ENCODE measurements at regions not wholly inside any gene's neighbourhood (a gene's known extent, or its start where the extent isn't known, plus 50 kb on each side); places are given as distances from the start of the nearest gene placed in this dataset.

DNA sequence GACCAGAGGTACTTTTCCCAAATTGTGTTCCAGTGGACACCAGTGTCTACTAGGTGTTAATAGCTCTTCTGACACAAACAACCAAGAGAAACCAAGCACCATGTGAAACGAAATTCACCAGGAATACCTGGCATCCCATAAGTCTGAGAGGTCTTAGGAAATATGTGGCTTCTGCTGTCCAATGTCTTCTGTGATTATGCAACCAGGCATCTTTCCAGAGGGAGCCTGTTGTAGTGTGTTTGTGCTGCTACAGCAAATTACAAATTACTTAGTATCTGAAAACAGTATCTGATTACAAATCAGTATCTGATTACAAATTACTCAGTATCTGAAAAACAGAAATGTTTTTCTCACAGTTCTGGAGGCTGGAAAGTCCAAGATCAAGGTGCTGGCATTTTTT is 133.6 kb upstream of the NPVF start:
- Histone ChIP-seq H3K27me3 (ENCODE audit: insufficient read depth, low read length) (no peaks in the 10 kb centered on the region), H3K4me3 (ENCODE audit: low read length) (no peak overlapping the region), H3K4me1 (ENCODE audit: insufficient read depth, low read length) (no peaks in the 10 kb centered on the region), H3K9me3 (ENCODE audit: low read depth, low read length) (no peaks in the 10 kb centered on the region)

DNA sequence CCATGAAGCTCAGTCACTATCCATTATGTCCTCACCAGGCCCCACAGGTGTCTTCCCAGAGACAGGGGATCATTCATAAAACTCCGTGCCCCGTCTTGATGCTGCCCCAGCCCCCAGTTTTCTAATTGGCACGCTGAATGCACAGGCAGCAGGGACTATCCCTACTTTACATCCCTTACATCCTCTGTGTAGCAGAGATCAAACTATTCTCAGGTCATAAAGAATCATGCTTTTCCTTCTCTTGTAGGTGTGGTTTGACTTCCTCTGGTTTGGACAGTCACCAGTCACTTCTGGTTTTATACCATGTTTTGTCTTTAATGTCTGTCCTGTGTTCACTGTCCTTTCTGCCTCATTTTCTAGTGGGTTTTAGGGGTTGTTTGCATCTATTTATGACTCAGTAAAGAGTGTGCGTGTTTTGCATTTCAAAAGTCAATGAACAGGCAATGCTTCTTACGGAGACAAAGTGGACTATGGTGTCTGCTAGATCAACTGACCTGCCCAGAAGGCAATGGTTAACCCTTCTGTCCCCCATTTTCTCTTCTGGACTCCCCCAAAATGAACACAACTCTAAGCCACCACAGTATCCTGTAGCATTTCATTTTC is 140.4 kb upstream of the NPVF start:
- no peak overlapping the region for H3K4me3 ChIP-seq (ENCODE audit: low read length)
- no peaks in the 10 kb centered on the region for H3K4me1 ChIP-seq (ENCODE audit: insufficient read depth, low read length)
- H3K27me3 ChIP-seq (ENCODE audit: insufficient read depth, low read length), result no peaks in the 10 kb centered on the region

DNA sequence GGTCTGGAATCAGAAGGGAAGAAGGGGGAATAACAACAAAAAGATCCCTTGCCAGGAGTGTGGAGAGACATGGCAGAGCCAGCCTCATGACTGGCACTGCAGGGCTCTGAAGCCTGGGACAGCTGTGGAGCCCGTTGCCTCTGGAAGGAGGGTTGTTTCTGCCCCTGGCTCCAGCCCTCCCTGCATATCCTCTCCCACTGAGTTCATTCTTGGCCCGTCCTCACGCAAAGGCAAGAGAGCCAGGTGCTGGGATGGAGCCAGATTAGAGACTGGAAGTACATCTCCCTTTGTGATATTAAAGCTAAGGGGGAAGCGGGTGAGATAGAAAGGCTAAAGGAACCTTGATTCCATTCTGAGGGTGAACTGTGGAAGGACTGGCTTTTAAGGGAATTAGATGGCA is 141.5 kb upstream of the NPVF start:
- Histone ChIP-seq H3K4me3 (ENCODE audit: low read length) (no peak overlapping the region), H3K27me3 (ENCODE audit: insufficient read depth, low read length) (no peaks in the 10 kb centered on the region), H3K9me3 (ENCODE audit: low read depth, low read length) (peaks cover 12% of the 10 kb centered on the region), H3K4me1 (ENCODE audit: insufficient read depth, low read length) (no peaks in the 10 kb centered on the region)

More for the DNA sequence above, 140.4 kb upstream of the NPVF start:
- H3K9me3 ChIP-seq (ENCODE audit: low read depth, low read length), result peaks cover 12% of the 10 kb centered on the region

DNA sequence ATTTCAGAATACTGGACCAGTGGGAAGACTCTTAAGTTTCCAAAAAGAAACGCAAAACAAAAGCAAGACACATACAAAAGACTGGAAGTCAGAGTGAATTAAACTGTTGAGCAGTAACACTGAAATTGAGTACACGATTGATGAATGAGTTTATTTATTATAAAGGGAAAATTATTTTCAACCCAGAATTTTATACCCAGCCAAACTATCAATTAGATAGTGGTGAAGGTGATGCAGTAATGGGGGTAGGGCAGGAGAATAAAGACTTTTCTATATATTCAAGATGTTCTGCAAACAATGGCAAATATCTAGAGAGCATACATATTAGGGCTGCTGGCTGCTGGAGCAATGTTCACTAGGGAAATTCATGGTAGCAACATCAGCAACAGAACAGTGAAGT is 143.7 kb upstream of the NPVF start:
- Histone ChIP-seq H3K4me3 (ENCODE audit: low read length) (no peak overlapping the region), H3K4me1 (ENCODE audit: insufficient read depth, low read length) (no peaks in the 10 kb centered on the region), H3K27me3 (ENCODE audit: insufficient read depth, low read length) (no peaks in the 10 kb centered on the region), H3K9me3 (ENCODE audit: low read depth, low read length) (peaks cover 12% of the 10 kb centered on the region)

DNA sequence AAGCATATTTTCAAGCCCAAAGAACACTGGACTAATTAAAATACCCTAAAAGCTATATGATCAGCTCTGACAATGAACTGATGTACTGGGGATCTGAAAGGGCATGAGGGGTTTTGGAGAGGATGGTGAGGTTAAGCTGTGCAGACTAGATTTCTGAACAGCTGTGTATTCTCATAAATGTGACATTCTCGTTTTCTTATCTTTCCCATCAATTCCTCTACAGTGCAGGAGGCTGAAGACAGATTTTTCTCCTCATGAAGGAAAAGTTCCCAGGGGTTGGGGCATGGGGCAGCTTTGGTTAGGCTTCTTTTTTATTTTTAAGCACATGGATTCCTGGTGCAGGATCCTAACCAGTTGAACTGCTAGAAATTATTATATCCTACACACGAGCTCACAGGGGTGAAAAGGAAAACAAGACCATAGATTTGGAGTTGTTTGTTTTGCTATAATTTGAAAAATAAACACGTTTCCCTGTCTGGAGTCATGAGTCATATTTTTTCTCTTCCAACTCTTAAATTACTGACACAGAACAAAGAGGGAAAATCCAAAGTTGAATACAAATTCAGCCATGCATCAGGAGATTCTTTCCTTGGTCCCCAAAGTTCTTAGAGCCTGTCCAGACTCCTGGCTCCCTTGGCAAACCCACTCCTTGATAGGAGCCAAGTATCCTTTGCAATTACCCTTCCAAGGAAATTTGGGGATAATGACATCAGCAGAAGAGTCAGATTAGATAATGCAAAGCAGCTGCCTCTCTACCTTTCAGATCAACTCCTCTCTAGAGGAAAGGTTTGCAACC is 147.7 kb upstream of the NPVF start:
- H3K4me3 ChIP-seq (ENCODE audit: low read length), result no peak overlapping the region
- no peaks in the 10 kb centered on the region for H3K4me1 ChIP-seq (ENCODE audit: insufficient read depth, low read length)
- peaks cover 12% of the 10 kb centered on the region for H3K9me3 ChIP-seq (ENCODE audit: low read depth, low read length)
- H3K27me3 ChIP-seq (ENCODE audit: insufficient read depth, low read length), result no peaks in the 10 kb centered on the region

DNA sequence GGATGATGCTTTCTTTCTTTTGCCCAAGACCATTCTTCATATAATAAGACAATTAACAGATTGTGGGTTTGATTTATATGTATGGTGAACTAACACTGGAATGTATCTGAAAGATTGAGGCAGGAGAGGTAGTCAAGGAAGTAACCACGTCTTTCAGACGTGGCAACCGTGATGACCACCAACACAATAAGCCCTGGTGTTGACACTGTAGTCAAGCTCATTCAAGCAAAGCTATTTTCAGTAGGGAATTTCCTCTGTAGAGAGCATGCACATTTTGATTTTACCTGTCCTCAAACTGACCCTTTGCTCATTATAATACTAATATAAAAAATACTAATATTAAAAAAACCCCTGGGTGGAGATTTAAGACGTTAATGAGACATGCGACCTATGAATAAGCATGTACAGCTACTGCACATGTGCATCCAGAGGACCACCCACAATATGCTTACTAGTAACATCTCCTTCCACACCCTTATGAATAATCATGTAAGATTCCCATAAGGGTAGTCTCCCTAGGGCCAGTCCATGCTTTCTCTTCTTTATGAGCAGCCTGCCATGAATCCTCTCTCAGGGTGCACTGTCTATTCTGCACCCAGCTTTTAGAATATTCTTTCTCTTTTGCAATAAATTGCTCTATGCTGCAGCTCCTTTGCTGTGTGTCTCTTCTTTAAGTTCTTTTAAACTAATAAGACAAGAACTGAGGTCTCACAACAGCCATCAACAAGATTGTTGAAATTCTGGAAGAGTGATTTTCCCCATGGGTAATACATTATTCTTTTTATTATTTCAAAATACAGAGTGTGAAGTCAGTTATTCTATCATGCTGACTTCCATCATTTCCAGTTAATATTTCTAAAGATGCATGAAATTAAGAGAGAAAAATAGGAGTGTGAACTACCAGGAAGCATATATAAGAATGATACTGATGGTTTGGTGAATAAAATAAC is 151.3 kb upstream of the NPVF start:
- Histone ChIP-seq H3K4me1 (ENCODE audit: insufficient read depth, low read length) (no peaks in the 10 kb centered on the region), H3K4me3 (ENCODE audit: low read length) (no peak overlapping the region), H3K27me3 (ENCODE audit: insufficient read depth, low read length) (peaks cover 10% of the 10 kb centered on the region), H3K9me3 (ENCODE audit: low read depth, low read length) (no peaks in the 10 kb centered on the region)

DNA sequence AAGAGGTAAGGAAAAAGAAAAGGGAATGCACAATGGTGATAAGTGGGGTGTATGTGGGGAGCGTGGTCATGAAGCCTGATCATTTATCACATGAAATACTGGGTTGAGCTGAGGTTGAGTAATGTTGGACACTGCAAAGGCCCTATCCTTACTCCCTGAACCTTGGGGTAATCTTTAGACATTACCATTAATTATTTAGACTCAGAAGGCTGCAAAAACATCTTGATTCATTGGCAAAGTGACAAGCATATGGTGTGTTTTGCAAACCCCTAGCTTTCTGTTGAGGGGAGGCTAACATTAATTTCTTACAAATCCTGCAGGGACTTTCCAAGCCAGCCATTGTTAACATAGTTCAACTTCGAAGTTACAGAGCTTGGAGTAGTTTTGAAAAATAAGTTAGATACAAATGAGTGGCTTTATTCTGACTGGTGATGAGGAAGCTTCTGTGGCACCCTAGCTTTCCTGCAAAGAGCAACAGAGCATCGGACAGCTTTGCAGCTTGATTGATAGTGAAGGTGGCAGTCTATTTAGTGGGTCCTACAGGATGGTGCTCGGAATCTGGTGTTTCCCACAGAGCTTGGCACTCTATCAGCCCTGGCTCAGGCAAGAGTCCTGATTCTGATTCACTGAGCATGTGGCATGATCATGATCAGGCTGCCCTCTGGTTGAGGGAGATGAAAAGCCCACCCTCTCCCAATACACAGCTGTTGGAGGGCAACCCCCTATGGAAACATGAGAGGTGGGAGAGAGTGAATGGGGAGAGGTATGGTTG is 153.7 kb upstream of the NPVF start:
- Histone ChIP-seq H3K9me3 (ENCODE audit: low read depth, low read length) (no peaks in the 10 kb centered on the region), H3K4me3 (ENCODE audit: low read length) (no peak overlapping the region), H3K27me3 (ENCODE audit: insufficient read depth, low read length) (peaks cover 10% of the 10 kb centered on the region), H3K4me1 (ENCODE audit: insufficient read depth, low read length) (no peaks in the 10 kb centered on the region)

DNA sequence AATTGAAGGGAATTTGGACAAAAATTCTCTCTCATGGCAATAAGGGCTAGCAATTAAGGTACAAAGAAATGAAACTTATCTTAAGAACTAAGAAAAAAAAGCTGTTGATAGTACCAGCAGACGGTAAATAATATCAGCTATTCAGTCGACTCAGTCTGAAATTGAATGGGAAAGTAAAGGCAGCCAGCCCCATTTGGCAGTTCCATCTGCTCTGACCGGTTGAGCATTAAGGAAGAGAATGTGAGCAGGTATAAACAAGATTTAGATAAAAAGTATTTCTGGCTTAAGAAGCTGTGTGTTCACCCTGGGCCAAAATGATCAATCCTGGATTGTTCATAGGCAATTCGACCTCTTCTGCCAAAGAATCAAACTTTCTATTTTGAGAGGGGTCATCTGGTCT is 154.6 kb upstream of the NPVF start:
- Histone ChIP-seq H3K4me1 (ENCODE audit: insufficient read depth, low read length) (no peaks in the 10 kb centered on the region), H3K4me3 (ENCODE audit: low read length) (no peak overlapping the region), H3K9me3 (ENCODE audit: low read depth, low read length) (no peaks in the 10 kb centered on the region), H3K27me3 (ENCODE audit: insufficient read depth, low read length) (peaks cover 10% of the 10 kb centered on the region)

DNA sequence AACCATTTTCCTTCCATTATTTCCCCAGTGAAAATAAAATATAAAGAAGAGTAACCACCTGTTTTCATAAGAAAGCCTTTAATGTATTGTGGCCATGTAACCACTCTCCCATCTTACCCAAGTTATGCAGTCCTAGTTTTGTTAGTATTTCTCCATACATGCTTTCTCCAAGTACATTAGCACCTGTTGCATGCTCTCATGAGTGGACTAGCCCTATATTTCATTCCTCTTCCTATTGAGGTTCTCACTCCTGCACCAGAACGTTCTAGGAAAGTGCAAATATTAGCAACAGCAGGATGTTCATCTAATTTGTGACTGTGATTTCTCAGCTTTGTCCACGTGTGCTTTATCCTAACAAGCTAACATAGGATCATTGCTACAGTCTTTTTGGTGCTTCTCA is 155.1 kb upstream of the NPVF start:
- no peaks in the 10 kb centered on the region for H3K9me3 ChIP-seq (ENCODE audit: low read depth, low read length)
- H3K4me3 ChIP-seq (ENCODE audit: low read length), result no peak overlapping the region
- H3K4me1 ChIP-seq (ENCODE audit: insufficient read depth, low read length), result no peaks in the 10 kb centered on the region
- peaks cover 10% of the 10 kb centered on the region for H3K27me3 ChIP-seq (ENCODE audit: insufficient read depth, low read length)

DNA sequence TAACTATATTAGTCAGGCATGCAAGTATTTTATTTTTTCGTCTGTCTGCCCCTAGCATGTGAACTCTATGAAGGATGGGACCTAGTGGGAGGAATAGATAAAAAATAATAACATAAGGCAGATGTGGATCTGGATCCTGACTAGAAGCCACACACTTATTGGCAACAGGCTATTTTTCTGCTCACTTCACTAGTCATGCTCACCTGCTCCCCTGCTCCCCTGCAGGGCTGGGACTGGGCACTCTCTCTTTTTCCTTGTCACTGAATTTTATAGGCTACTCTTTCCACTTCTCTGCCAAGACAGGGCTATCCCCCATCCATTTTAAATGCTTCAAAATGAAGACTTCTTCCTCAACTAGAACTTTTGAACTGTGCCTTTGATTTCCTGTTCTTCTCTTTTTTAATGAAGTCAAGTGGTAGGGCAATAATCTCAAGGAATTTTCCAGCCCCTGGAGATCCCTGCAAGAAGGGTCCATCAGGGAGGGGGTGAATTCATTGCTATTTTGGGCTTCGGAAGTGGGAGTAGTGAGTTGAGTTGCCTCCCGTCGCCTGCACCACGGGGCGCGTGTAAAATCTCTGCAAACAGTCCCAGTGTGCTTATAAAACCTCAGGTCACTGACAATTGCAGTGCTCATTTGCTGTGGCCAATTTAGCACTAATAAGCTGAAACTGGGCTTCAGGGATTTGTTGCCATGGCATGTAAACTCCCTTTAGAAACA is 156.7 kb upstream of the NPVF start:
- H3K9me3 ChIP-seq (ENCODE audit: low read depth, low read length), result no peaks in the 10 kb centered on the region
- H3K27me3 ChIP-seq (ENCODE audit: insufficient read depth, low read length), result peaks cover 10% of the 10 kb centered on the region
- H3K4me1 ChIP-seq (ENCODE audit: insufficient read depth, low read length), result no peaks in the 10 kb centered on the region

DNA sequence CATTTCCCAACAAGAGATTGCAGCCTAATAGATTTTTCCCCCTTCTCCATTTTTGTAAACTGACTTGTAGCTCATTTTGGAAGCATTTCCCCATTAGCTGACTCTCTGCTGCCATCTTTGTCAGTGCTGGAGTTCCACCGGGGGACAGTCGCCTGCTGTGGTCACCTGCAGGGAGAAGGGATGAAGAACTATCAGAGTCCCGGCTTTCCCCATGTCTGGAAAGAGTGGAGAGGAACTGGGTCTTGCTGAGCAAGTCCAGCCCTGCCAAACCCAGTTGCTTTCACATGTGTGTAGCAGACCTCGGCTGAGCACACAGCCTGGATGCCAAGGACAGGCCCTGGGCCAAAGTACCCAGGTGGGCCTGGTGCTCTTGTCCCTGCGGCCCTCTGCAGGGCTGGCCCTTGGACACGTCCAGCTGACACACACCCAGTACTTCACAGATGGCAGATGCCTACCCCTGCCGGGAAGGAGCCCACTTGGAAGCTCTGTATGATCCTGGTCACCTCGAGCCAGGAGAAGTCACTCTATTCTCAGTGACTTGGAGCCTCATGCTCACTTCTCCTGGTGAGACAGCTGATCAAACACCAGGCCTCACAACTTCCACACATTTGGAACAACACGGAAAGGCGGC is 157.3 kb upstream of the NPVF start:
- H3K27me3 ChIP-seq (ENCODE audit: insufficient read depth, low read length), result peaks cover 14% of the 10 kb centered on the region
- no peak overlapping the region for H3K4me3 ChIP-seq (ENCODE audit: low read length)
- no peaks in the 10 kb centered on the region for H3K9me3 ChIP-seq (ENCODE audit: low read depth, low read length)
- no peaks in the 10 kb centered on the region for H3K4me1 ChIP-seq (ENCODE audit: insufficient read depth, low read length)

More for the DNA sequence above, 156.7 kb upstream of the NPVF start:
- H3K4me3 ChIP-seq (ENCODE audit: low read length), result no peak overlapping the region

DNA sequence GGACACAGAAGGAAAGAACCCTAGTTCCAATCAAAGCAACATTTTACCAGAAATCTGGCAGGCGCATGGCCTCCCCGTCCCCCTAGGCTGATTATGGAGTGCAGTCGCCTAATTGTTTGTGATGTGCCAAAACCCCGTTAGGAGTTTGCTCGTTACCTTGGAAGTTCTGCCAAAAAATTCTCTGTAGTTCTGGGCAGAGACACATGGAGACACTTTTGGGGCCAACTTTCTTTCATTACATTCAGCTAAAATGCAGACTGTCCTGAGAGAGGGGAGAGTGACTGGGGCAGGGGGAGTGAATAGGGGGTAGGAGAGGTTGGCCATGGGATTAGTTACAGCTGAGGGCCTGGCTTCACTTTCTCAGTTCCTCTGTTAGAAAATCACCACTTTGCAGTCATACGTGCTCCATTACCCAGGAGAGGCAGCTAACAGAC is 158.0 kb upstream of the NPVF start:
- Histone ChIP-seq H3K4me3 (ENCODE audit: low read length) (no peak overlapping the region), H3K9me3 (ENCODE audit: low read depth, low read length) (no peaks in the 10 kb centered on the region), H3K27me3 (ENCODE audit: insufficient read depth, low read length) (peaks cover 19% of the 10 kb centered on the region), H3K4me1 (ENCODE audit: insufficient read depth, low read length) (no peaks in the 10 kb centered on the region)

DNA sequence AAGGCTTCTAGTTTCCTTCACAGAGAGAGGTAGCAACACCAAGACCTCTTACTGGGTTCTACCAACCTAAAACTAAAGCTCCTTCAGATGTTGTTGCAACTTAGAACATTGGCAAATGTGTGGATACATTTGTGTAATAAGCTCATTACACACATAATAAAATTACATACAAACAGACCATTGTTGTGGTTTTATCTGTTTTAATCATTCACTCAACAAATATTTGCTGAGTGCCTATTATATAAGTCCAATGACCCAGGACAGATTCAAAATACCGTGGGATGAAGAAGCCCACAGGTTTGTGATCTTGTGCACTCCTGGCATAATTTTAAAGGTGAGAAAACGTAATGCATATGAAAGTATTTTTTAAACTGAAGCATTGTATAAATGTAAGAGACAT is 160.4 kb upstream of the NPVF start:
- Histone ChIP-seq H3K4me3 (ENCODE audit: low read length) (no peak overlapping the region), H3K4me1 (ENCODE audit: insufficient read depth, low read length) (no peaks in the 10 kb centered on the region), H3K27me3 (ENCODE audit: insufficient read depth, low read length) (peaks cover 11% of the 10 kb centered on the region), H3K9me3 (ENCODE audit: low read depth, low read length) (no peaks in the 10 kb centered on the region)

Measured in mononuclear cell (primary cell).